Osteoblast (primary cell): ENCODE measurements at regions not wholly inside any gene's neighbourhood (a gene's known extent, or its start where the extent isn't known, plus 50 kb on each side); places are given as distances from the start of the nearest gene placed in this dataset.
A peak's percentile ranks its signal among the peaks of the same experiment; 100 is the strongest.

Experiments used
- DNase-seq: peaks from one replicate; pipeline ENCODE4 v3.0.0; 2011; ENCODE audit warnings: low spot score, mixed read lengths; ENCODE audit not compliant: insufficient read length; ENCODE audit errors: missing footprints
- H2AFZ ChIP-seq: 2 replicates; pipeline ENCODE4 v1.6.0; 2011; ENCODE audit warnings: mild to moderate bottlenecking, low read length
- H3K27ac ChIP-seq: 2 replicates; pipeline ENCODE4 v1.5.1; 2011; ENCODE audit warnings: mild to moderate bottlenecking, low read depth, low read length, moderate library complexity
- H3K27me3 ChIP-seq: 2 replicates; pipeline ENCODE4 v1.6.0; 2012; ENCODE audit warnings: mild to moderate bottlenecking, control low read depth, inconsistent platforms, low read length, moderate library complexity; ENCODE audit not compliant: insufficient read depth
- H3K36me3 ChIP-seq: 2 replicates; pipeline ENCODE4 v1.5.1; 2011; ENCODE audit warnings: mild to moderate bottlenecking, low read length, control low read depth, moderate library complexity; ENCODE audit not compliant: insufficient read depth
- H3K4me1 ChIP-seq: 2 replicates; pipeline ENCODE4 v1.5.1; 2011; ENCODE audit warnings: mild to moderate bottlenecking, low read length, control low read depth, moderate library complexity; ENCODE audit not compliant: insufficient read depth
- H3K4me2 ChIP-seq: 2 replicates; pipeline ENCODE4 v1.6.0; 2011; ENCODE audit warnings: mild to moderate bottlenecking, low read length; ENCODE audit not compliant: insufficient read depth
- H3K4me3 ChIP-seq: fragments of 200-600 bp; sonication (generic); 3 replicates; pipeline ENCODE4 v1.5.1; 2012; ENCODE audit warnings: mild to moderate bottlenecking, low read length, inconsistent platforms; ENCODE audit not compliant: insufficient read depth
- H3K79me2 ChIP-seq: 2 replicates; pipeline ENCODE4 v1.6.0; 2012; ENCODE audit warnings: mild to moderate bottlenecking, low read length, control low read depth, inconsistent platforms; ENCODE audit not compliant: insufficient read depth
- H3K9me3 ChIP-seq: 2 replicates; pipeline ENCODE4 v1.5.1; 2011; ENCODE audit warnings: low read depth, low read length, control low read depth
- H4K20me1 ChIP-seq: 2 replicates; pipeline ENCODE4 v1.6.0; 2012; ENCODE audit warnings: mild to moderate bottlenecking, low read length, control low read depth; ENCODE audit not compliant: insufficient read depth
- TF ChIP-seq, protein P1 (sequence below): IDR thresholded peaks from 2 replicates; pipeline ENCODE4 v1.5.1; 2011; ENCODE audit warnings: mild to moderate bottlenecking, low read depth, low read length, moderate library complexity; ENCODE audit errors: extremely low read depth

DNA sequence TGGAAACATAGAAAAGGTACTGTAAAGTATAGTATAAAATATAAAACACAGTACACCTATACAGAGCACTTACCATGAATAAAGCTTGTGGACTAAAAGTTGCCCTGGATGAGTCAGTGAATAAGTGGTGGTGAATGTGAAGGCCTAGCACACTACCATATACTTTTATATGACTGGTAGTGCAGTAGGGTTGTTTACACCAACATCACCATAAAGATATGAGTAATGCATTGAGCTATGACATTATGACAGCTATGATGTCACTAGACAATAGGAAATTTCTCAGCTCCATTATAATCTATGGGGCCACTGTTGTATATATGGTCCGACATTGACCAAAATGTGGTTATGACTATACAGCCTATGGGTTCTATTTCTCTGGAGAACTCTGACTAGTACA lies 291.8 kb upstream of the ACTBL2 start:
- no peaks in the 10 kb centered on the region for H3K9me3 ChIP-seq
- H3K4me3 ChIP-seq = no peak overlapping the region
- no peaks in the 10 kb centered on the region for H4K20me1 ChIP-seq
- DNase-seq = no peak
- H2AFZ ChIP-seq = no peak overlapping the region
- H3K27ac ChIP-seq = no peak overlapping the region
- H3K4me1 ChIP-seq = peaks cover 17% of the 10 kb centered on the region
- no peaks in the 10 kb centered on the region for H3K79me2 ChIP-seq
- H3K27me3 ChIP-seq = no peaks in the 10 kb centered on the region
- no peak overlapping the region for H3K4me2 ChIP-seq
- no peaks in the 10 kb centered on the region for H3K36me3 ChIP-seq
- TF ChIP-seq, protein P1, sequence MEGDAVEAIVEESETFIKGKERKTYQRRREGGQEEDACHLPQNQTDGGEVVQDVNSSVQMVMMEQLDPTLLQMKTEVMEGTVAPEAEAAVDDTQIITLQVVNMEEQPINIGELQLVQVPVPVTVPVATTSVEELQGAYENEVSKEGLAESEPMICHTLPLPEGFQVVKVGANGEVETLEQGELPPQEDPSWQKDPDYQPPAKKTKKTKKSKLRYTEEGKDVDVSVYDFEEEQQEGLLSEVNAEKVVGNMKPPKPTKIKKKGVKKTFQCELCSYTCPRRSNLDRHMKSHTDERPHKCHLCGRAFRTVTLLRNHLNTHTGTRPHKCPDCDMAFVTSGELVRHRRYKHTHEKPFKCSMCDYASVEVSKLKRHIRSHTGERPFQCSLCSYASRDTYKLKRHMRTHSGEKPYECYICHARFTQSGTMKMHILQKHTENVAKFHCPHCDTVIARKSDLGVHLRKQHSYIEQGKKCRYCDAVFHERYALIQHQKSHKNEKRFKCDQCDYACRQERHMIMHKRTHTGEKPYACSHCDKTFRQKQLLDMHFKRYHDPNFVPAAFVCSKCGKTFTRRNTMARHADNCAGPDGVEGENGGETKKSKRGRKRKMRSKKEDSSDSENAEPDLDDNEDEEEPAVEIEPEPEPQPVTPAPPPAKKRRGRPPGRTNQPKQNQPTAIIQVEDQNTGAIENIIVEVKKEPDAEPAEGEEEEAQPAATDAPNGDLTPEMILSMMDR = no peak

DNA sequence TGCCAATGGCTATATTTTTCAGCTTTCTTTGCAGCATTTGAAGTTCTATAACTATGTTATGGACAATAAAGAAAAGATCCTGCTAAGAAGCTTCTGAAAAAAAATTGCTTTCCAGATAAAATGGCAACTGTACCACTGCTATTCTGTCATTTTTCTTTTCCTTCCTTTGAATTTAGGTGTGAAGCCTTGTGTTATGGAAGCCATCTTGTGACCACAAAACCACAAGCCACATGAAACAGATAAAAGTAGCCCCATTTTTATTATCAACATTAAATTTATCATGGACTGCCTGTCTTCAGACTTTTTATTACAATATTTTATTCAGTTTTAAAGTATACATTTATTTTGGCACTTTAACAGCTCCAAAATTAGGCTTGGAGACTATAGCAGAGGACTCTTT lies 289.9 kb upstream of the ACTBL2 start:
- Histone ChIP-seq H3K27me3 (no peaks in the 10 kb centered on the region), H2AFZ (no peak overlapping the region), H4K20me1 (no peaks in the 10 kb centered on the region), H3K4me3 (no peak overlapping the region), H3K9me3 (no peaks in the 10 kb centered on the region), H3K36me3 (no peaks in the 10 kb centered on the region), H3K4me1 (peaks cover 10% of the 10 kb centered on the region), H3K79me2 (no peaks in the 10 kb centered on the region), H3K27ac (no peak overlapping the region), H3K4me2 (no peak overlapping the region)
- TF ChIP-seq, protein P1 = no peak
- no peak for DNase-seq

DNA sequence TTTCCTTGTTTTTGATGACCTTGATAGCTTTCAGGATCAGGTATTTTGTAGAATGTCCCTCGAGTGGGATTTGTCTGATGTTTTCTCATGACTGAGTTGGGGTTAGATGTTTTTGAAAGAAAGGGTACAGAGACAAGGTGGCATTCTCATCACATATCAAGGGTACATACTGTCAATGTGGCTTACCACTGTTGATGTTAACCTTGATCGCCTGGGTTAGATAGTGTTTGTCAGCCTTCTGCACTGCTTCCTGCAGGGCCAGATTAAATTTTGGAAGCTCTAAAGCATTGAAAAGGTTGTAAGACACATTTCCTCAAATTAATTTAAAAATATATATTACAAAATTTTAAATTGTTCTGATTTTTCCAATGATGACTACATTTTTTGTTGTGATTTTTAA lies 287.4 kb upstream of the ACTBL2 start:
- Histone ChIP-seq H3K4me3 (no peak overlapping the region), H3K4me1 (peaks cover 7% of the 10 kb centered on the region), H2AFZ (no peak overlapping the region), H4K20me1 (no peaks in the 10 kb centered on the region), H3K9me3 (no peaks in the 10 kb centered on the region), H3K27ac (no peak overlapping the region), H3K4me2 (no peak overlapping the region), H3K27me3 (no peaks in the 10 kb centered on the region), H3K79me2 (no peaks in the 10 kb centered on the region), H3K36me3 (no peaks in the 10 kb centered on the region)
- TF ChIP-seq, protein P1 = no peak
- DNase-seq = no peak

DNA sequence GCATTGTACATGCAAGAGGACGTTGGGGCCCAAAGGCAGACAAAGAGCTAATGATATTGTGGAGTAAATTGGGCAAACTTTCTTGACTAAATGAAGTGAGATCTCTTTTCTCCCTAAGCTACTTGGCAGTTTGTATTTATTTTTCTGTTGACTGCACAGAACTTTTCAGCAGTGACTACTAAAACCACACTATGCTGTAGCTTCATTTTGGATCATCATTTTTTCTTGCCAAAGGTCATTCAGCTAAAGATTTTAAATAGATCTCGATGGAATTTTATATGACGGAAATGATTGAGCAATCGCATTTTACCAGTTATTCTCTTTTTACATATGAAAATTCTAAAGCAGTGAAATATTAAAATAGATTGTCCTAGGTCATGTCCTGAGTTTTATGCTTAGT lies 286.1 kb upstream of the ACTBL2 start:
- DNase-seq = peak; percentile 43

More for the DNA sequence above, 286.1 kb upstream of the ACTBL2 start:
- Histone ChIP-seq H3K4me1 (peaks cover 7% of the 10 kb centered on the region), H3K27ac (peak overlapping the region; percentile 12), H4K20me1 (no peaks in the 10 kb centered on the region), H3K79me2 (no peaks in the 10 kb centered on the region), H3K9me3 (no peaks in the 10 kb centered on the region), H3K27me3 (no peaks in the 10 kb centered on the region), H2AFZ (peak overlapping the region; percentile 75), H3K4me3 (no peak overlapping the region), H3K4me2 (no peak overlapping the region), H3K36me3 (no peaks in the 10 kb centered on the region)
- TF ChIP-seq, protein P1 = no peak
